Activated T-helper 1 cell treated with anti-CD3 and anti-CD28 coated beads, Interleukin-12 subunit alpha, Interleukin-12 subunit beta, Interleukin-2, Interleukin-4 antibody, amounts not matched to agents 30 ng/mL and 10 ng/mL and 1 ng/mL, durations not matched to agents 14 hours and 24 hours and 36 hours (primary cell): ENCODE measurements at regions not wholly inside any gene's neighbourhood (a gene's known extent, or its start where the extent isn't known, plus 50 kb on each side); places are given as distances from the start of the nearest gene placed in this dataset.
"Not testable (repeated sequence)": the region's sequence is repeated elsewhere in the genome, so short reads cannot be mapped to it uniquely, and the experiment has no call there.

Experiments
- DNase-seq: peaks from one replicate; pipeline ENCODE4 v3.0.0; 2021; ENCODE audit warnings: low spot score
- H3K27ac Mint-ChIP-seq: one replicate; pipeline ENCODE4 v1.8.0; 2021; ENCODE audit warnings: mild to moderate bottlenecking, mixed read lengths
- H3K27me3 Mint-ChIP-seq: one replicate; pipeline ENCODE4 v1.8.0; 2022; ENCODE audit warnings: mild to moderate bottlenecking, moderate library complexity, mixed read lengths; ENCODE audit not compliant: insufficient read depth
- H3K36me3 Mint-ChIP-seq: one replicate; pipeline ENCODE4 v1.8.0; 2021; ENCODE audit warnings: low read depth, mixed read lengths
- H3K4me1 Mint-ChIP-seq: one replicate; pipeline ENCODE4 v1.8.0; 2021; ENCODE audit warnings: low read depth, mixed read lengths
- H3K4me3 Mint-ChIP-seq: one replicate; pipeline ENCODE4 v1.8.0; 2021; ENCODE audit warnings: mild to moderate bottlenecking, moderate library complexity, mixed read lengths
- H3K9me3 Mint-ChIP-seq: one replicate; pipeline ENCODE4 v1.8.0; 2021; ENCODE audit warnings: mixed read lengths
- intact Hi-C: fragments of 100-400 bp; cut with micrococcal nuclease; formaldehyde crosslinking; loops from one replicate; pipeline ENCODE4 v1.15.1; 2024

- no peak for DNase-seq
- H3K27ac Mint-ChIP-seq: no peak overlapping the region
- no peaks in the 10 kb centered on the region for H3K9me3 Mint-ChIP-seq
- H3K4me1 Mint-ChIP-seq: no peaks in the 10 kb centered on the region
- intact Hi-C loops: no loop called here
- no peaks in the 10 kb centered on the region for H3K36me3 Mint-ChIP-seq
- H3K4me3 Mint-ChIP-seq: no peak overlapping the region
- H3K27me3 Mint-ChIP-seq: no peaks in the 10 kb centered on the region
These were observed 271.9 kb downstream of the C7orf25 start for GRCh38 chr7:42639930-42640329.

GRCh38 chr7:42636380-42636779, 275.5 kb downstream of the C7orf25 start:
- H3K27me3 Mint-ChIP-seq, H3K27ac Mint-ChIP-seq, intact Hi-C loops, H3K36me3 Mint-ChIP-seq, DNase-seq, H3K9me3 Mint-ChIP-seq, H3K4me3 Mint-ChIP-seq, H3K4me1 Mint-ChIP-seq: not testable (repeated sequence)

GRCh38 chr7:42628054-42628453, 283.8 kb downstream of the C7orf25 start:
- no peaks in the 10 kb centered on the region for H3K36me3 Mint-ChIP-seq
- no peak for DNase-seq
- no peaks in the 10 kb centered on the region for H3K4me1 Mint-ChIP-seq
- no peaks in the 10 kb centered on the region for H3K9me3 Mint-ChIP-seq
- intact Hi-C loops: no loop called here
- H3K27ac Mint-ChIP-seq: no peak overlapping the region
- H3K27me3 Mint-ChIP-seq: no peaks in the 10 kb centered on the region
- no peak overlapping the region for H3K4me3 Mint-ChIP-seq

GRCh38 chr7:42627626-42628025, 284.2 kb downstream of the C7orf25 start:
- Mint-ChIP-seq H3K4me3 (no peak overlapping the region), H3K36me3 (no peaks in the 10 kb centered on the region), H3K27ac (no peak overlapping the region), H3K9me3 (no peaks in the 10 kb centered on the region), H3K27me3 (no peaks in the 10 kb centered on the region), H3K4me1 (no peaks in the 10 kb centered on the region)
- intact Hi-C loops: no loop called here
- DNase-seq: no peak

- H3K4me3 Mint-ChIP-seq: no peak overlapping the region
- H3K4me1 Mint-ChIP-seq: no peaks in the 10 kb centered on the region
- H3K36me3 Mint-ChIP-seq: no peaks in the 10 kb centered on the region
- DNase-seq: no peak
- intact Hi-C loops: no loop called here
- no peak overlapping the region for H3K27ac Mint-ChIP-seq
- H3K27me3 Mint-ChIP-seq: no peaks in the 10 kb centered on the region
- H3K9me3 Mint-ChIP-seq: no peaks in the 10 kb centered on the region
These were observed 284.8 kb downstream of the C7orf25 start for GRCh38 chr7:42627101-42627500.

- no peak for DNase-seq
- H3K9me3 Mint-ChIP-seq: no peaks in the 10 kb centered on the region
- H3K4me1 Mint-ChIP-seq: no peaks in the 10 kb centered on the region
- H3K27me3 Mint-ChIP-seq: no peaks in the 10 kb centered on the region
- H3K27ac Mint-ChIP-seq: no peak overlapping the region
- intact Hi-C loops: no loop called here
- H3K4me3 Mint-ChIP-seq: no peak overlapping the region
- H3K36me3 Mint-ChIP-seq: no peaks in the 10 kb centered on the region
These were observed 286.4 kb downstream of the C7orf25 start for GRCh38 chr7:42625421-42625820.

- no peak overlapping the region for H3K4me3 Mint-ChIP-seq
- no peak for DNase-seq
- H3K27ac Mint-ChIP-seq: no peak overlapping the region
- intact Hi-C loops: no loop called here
- H3K36me3 Mint-ChIP-seq: no peaks in the 10 kb centered on the region
- no peaks in the 10 kb centered on the region for H3K4me1 Mint-ChIP-seq
- no peaks in the 10 kb centered on the region for H3K9me3 Mint-ChIP-seq
- no peaks in the 10 kb centered on the region for H3K27me3 Mint-ChIP-seq
These were observed 287.4 kb downstream of the C7orf25 start for GRCh38 chr7:42624471-42624870.

GRCh38 chr7:42621543-42622219, 290.2 kb downstream of the C7orf25 start:
- Mint-ChIP-seq H3K9me3 (no peaks in the 10 kb centered on the region), H3K27ac (no peak overlapping the region), H3K36me3 (no peaks in the 10 kb centered on the region), H3K27me3 (no peaks in the 10 kb centered on the region), H3K4me1 (no peaks in the 10 kb centered on the region), H3K4me3 (no peak overlapping the region)
- intact Hi-C loops: no loop called here
- no peak for DNase-seq

GRCh38 chr7:42618651-42619360, 293.1 kb downstream of the C7orf25 start:
- Mint-ChIP-seq H3K4me3 (no peak overlapping the region), H3K27me3 (no peaks in the 10 kb centered on the region), H3K4me1 (no peaks in the 10 kb centered on the region), H3K9me3 (no peaks in the 10 kb centered on the region), H3K27ac (no peak overlapping the region), H3K36me3 (no peaks in the 10 kb centered on the region)
- intact Hi-C loops: no loop called here
- no peak for DNase-seq

GRCh38 chr7:42617806-42618457, 293.9 kb downstream of the C7orf25 start:
- H3K4me3 Mint-ChIP-seq: no peak overlapping the region
- no peaks in the 10 kb centered on the region for H3K36me3 Mint-ChIP-seq
- no peaks in the 10 kb centered on the region for H3K4me1 Mint-ChIP-seq
- no peaks in the 10 kb centered on the region for H3K27me3 Mint-ChIP-seq
- no peak overlapping the region for H3K27ac Mint-ChIP-seq
- no peaks in the 10 kb centered on the region for H3K9me3 Mint-ChIP-seq
- no peak for DNase-seq
- intact Hi-C loops: no loop called here

GRCh38 chr7:42617071-42617765, 294.7 kb downstream of the C7orf25 start:
- Mint-ChIP-seq H3K4me1 (no peaks in the 10 kb centered on the region), H3K27me3 (no peaks in the 10 kb centered on the region)
- intact Hi-C loops: no loop called here

GRCh38 chr7:42614636-42615035, 297.2 kb downstream of the C7orf25 start:
- H3K27ac Mint-ChIP-seq: no peak overlapping the region
- no peaks in the 10 kb centered on the region for H3K36me3 Mint-ChIP-seq
- H3K4me1 Mint-ChIP-seq: no peaks in the 10 kb centered on the region
- intact Hi-C loops: no loop called here
- H3K4me3 Mint-ChIP-seq: no peak overlapping the region
- peaks cover under 1% of the 10 kb centered on the region for H3K27me3 Mint-ChIP-seq
- H3K9me3 Mint-ChIP-seq: no peaks in the 10 kb centered on the region
- DNase-seq: no peak

More at GRCh38 chr7:42617071-42617765, 294.7 kb downstream of the C7orf25 start:
- no peaks in the 10 kb centered on the region for H3K9me3 Mint-ChIP-seq
- H3K36me3 Mint-ChIP-seq: no peaks in the 10 kb centered on the region
- no peak overlapping the region for H3K4me3 Mint-ChIP-seq
- no peak overlapping the region for H3K27ac Mint-ChIP-seq
- no peak for DNase-seq

GRCh38 chr7:42611961-42612360, 299.9 kb downstream of the C7orf25 start:
- Mint-ChIP-seq H3K9me3 (no peaks in the 10 kb centered on the region), H3K36me3 (no peaks in the 10 kb centered on the region), H3K27me3 (peaks cover 9% of the 10 kb centered on the region), H3K27ac (no peak overlapping the region), H3K4me1 (no peaks in the 10 kb centered on the region), H3K4me3 (no peak overlapping the region)
- no peak for DNase-seq
- intact Hi-C loops: no loop called here
